MCF 10A (cell line): ENCODE measurements at regions not wholly inside any gene's neighbourhood (a gene's known extent, or its start where the extent isn't known, plus 50 kb on each side); places are given as distances from the start of the nearest gene placed in this dataset.

ENCODE experiments used
- BruUV-seq: library from RNA; stranded (reverse); fragments of 400-500 nt; replicated peaks from 2 replicates; lab custom pipeline; 2021; lab: Mats Ljungman, UMichigan
- CTCF ChIA-PET: fragments of 300-600 bp; sonication (Branson Sonifier 250); formaldehyde crosslinking; extraction: SDS; loops from one replicate; lab custom pipeline; 2021; ENCODE audit warnings: antibody characterized with exemption, inconsistent platforms; lab: Yijun Ruan, JAX
- POLR2A ChIA-PET: fragments of 300-600, 350-650 bp; sonication (Branson Sonifier 250); formaldehyde crosslinking; extraction: SDS; loops from one replicate; lab custom pipeline; 2020; ENCODE audit warnings: antibody characterized with exemption, inconsistent platforms; lab: Yijun Ruan, JAX
- DNase-seq: peaks from one replicate; pipeline ENCODE4 v3.0.0-alpha.2; 2018; ENCODE audit not compliant: unreplicated experiment
- H3K27ac Mint-ChIP-seq: one replicate; pipeline ENCODE4 v1.8.0; 2022; ENCODE audit warnings: mild to moderate bottlenecking, low read depth, mixed read lengths; ENCODE audit not compliant: unreplicated experiment
- H3K27me3 Mint-ChIP-seq: one replicate; pipeline ENCODE4 v1.8.0; 2022; ENCODE audit warnings: mixed read lengths; ENCODE audit not compliant: insufficient read depth, unreplicated experiment
- H3K36me3 Mint-ChIP-seq: one replicate; pipeline ENCODE4 v1.8.0; 2022; ENCODE audit warnings: mild to moderate bottlenecking, moderate library complexity, mixed read lengths; ENCODE audit not compliant: insufficient read depth, unreplicated experiment
- H3K4me1 Mint-ChIP-seq: one replicate; pipeline ENCODE4 v1.8.0; 2022; ENCODE audit warnings: mixed read lengths; ENCODE audit not compliant: insufficient read depth, unreplicated experiment
- H3K4me3 Mint-ChIP-seq: one replicate; pipeline ENCODE4 v1.8.0; 2022; ENCODE audit warnings: mild to moderate bottlenecking, moderate library complexity, mixed read lengths; ENCODE audit not compliant: unreplicated experiment
- H3K9me3 Mint-ChIP-seq: one replicate; pipeline ENCODE4 v1.8.0; 2022; ENCODE audit warnings: mixed read lengths; ENCODE audit not compliant: unreplicated experiment
- intact Hi-C: fragments of 100-400 bp; cut with micrococcal nuclease; formaldehyde crosslinking; loops from 2 replicates; pipeline ENCODE4 v1.14.1; 2022
- TF ChIP-seq, protein P1 (sequence below): fragments of 200-600 bp; IDR thresholded peaks from one replicate; pipeline ENCODE4 v1.8.0; 2022; ENCODE audit warnings: antibody characterized with exemption, mild to moderate bottlenecking; ENCODE audit not compliant: unreplicated experiment

DNA sequence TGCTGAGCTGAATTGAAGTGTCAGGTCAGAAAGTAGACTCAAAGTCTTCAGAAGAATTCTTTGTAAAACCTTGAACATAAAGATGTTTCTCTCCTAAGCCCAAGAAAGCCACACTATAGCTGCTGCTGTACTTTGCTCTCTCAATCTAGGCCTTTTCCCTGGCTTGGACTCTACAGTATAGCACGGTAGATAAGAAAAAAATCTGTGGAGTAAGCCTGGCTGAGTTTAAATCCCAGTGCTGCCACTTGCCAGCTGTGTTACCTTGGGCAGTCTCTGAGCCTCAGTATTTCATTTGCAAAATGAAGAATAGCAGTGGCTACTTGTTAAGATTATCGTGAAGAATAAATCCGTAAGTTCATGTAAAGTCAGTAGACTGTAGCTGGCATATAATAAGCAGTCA, 53.3 kb upstream of the UFL1 start:
- CTCF ChIA-PET = interaction anchor here (0.7 to 0.9 kb wide), 2 partner anchors 72 to 77 kb away, joined by 4 to 5 read pairs; no protein-coding TSS in a partner anchor
- H3K36me3 Mint-ChIP-seq = no peaks in the 10 kb centered on the region
- H3K4me3 Mint-ChIP-seq = no peak overlapping the region
- POLR2A ChIA-PET = no interaction called here
- H3K27me3 Mint-ChIP-seq = peaks cover 15% of the 10 kb centered on the region
- H3K9me3 Mint-ChIP-seq = no peaks in the 10 kb centered on the region
- H3K27ac Mint-ChIP-seq = no peak overlapping the region
- intact Hi-C loops = no loop called here
- H3K4me1 Mint-ChIP-seq = no peaks in the 10 kb centered on the region
- no TSS peak for BruUV-seq
- no peak for DNase-seq
- TF ChIP-seq, protein P1, sequence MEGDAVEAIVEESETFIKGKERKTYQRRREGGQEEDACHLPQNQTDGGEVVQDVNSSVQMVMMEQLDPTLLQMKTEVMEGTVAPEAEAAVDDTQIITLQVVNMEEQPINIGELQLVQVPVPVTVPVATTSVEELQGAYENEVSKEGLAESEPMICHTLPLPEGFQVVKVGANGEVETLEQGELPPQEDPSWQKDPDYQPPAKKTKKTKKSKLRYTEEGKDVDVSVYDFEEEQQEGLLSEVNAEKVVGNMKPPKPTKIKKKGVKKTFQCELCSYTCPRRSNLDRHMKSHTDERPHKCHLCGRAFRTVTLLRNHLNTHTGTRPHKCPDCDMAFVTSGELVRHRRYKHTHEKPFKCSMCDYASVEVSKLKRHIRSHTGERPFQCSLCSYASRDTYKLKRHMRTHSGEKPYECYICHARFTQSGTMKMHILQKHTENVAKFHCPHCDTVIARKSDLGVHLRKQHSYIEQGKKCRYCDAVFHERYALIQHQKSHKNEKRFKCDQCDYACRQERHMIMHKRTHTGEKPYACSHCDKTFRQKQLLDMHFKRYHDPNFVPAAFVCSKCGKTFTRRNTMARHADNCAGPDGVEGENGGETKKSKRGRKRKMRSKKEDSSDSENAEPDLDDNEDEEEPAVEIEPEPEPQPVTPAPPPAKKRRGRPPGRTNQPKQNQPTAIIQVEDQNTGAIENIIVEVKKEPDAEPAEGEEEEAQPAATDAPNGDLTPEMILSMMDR = no peak

DNA sequence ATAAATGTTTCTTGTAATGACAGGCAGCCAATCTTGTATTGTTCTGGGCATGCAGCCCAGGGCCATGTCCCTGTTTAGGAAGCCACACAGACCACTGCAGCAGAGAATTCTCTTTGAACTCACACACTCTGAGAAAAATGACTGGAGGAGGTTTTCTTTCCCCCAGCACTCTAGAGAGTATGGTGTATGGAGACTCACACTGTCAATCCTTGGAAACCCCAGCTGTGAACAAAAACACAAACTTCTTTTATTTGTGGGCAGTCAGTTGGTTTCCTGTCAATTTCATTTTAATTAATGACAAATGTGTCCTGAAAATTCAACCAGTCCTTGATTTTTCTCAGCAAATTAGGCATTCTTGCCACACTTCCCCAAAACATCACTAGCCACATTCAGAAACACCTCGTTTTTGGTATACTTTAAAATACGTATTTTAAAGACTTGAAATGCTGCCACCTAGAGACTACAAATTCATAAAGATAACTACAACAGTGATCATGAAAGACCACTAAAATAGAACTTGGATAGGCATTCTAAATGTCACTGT, 52.9 kb upstream of the UFL1 start:
- CTCF ChIA-PET = interaction anchor here (0.7 kb wide), 1 partner anchor 72 kb away, joined by 4 read pairs; no protein-coding TSS in a partner anchor
- Mint-ChIP-seq H3K36me3 (no peaks in the 10 kb centered on the region), H3K27me3 (peaks cover 17% of the 10 kb centered on the region), H3K9me3 (no peaks in the 10 kb centered on the region), H3K27ac (no peak overlapping the region), H3K4me1 (no peaks in the 10 kb centered on the region), H3K4me3 (no peak overlapping the region)
- BruUV-seq = no TSS peak
- TF ChIP-seq, protein P1 = peak; percentile 19
- POLR2A ChIA-PET = no interaction called here
- no peak for DNase-seq
- intact Hi-C loops = no loop called here

DNA sequence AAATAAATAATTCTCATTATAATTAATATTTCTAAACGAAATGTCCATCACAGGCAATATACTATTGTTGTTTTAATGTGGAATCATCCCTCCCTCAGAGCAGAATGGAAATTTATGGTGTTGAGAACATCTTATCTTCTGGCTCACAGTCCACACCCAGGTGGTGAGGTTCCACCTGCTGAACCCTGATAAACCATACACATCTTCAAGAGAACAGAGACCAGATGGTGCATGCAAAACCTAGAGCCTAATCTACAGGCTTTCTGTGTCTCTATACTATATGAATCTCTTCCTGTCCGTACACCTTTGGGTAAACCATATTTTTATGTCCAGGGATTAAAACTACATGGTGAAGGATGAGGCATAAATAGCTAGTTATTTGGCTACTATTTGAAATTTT, 52.3 kb upstream of the UFL1 start:
- CTCF ChIA-PET = interaction anchor here (0.7 to 1.0 kb wide), 2 partner anchors 220 to 622 kb away, joined by 3 to 4 read pairs; no protein-coding TSS in a partner anchor
- peaks cover 23% of the 10 kb centered on the region for H3K27me3 Mint-ChIP-seq
- no peaks in the 10 kb centered on the region for H3K9me3 Mint-ChIP-seq
- H3K4me1 Mint-ChIP-seq = no peaks in the 10 kb centered on the region
- no TSS peak for BruUV-seq
- intact Hi-C loops = no loop called here
- no peaks in the 10 kb centered on the region for H3K36me3 Mint-ChIP-seq
- no peak overlapping the region for H3K27ac Mint-ChIP-seq
- POLR2A ChIA-PET = no interaction called here
- TF ChIP-seq, protein P1 = no peak
- H3K4me3 Mint-ChIP-seq = no peak overlapping the region
- DNase-seq = no peak

DNA sequence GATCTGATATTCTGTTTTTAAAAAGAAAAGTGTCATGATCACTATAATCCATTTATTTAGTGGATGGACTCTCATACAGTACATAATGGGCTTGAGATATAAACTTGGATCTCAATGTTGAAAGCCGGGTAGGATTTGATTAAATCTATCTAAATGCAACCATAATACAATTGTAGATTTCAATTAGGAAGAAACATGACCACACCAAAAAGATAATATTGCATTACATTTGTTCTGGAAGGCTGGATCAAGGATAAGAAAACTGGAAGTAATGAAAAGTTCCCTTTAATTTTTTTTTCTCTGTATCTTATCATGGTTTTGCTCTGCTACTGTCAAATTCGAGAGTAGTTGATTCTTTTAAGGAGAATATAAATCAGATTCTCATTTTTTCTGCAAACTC, 51.3 kb upstream of the UFL1 start:
- TF ChIP-seq, protein P1 = no peak
- POLR2A ChIA-PET = no interaction called here
- CTCF ChIA-PET = interaction anchor here (1.0 kb wide), 1 partner anchor 221 kb away, joined by 4 read pairs; no protein-coding TSS in a partner anchor
- BruUV-seq = no TSS peak
- Mint-ChIP-seq H3K27ac (no peak overlapping the region), H3K4me1 (no peaks in the 10 kb centered on the region), H3K9me3 (no peaks in the 10 kb centered on the region), H3K4me3 (no peak overlapping the region), H3K27me3 (peaks cover 32% of the 10 kb centered on the region), H3K36me3 (no peaks in the 10 kb centered on the region)
- DNase-seq = no peak
- intact Hi-C loops = loop anchor here (5.0 kb wide), 1 partner anchor 1038 kb away; no protein-coding TSS in a partner anchor
